ENCODE measurements at regions not wholly inside any gene's neighbourhood (a gene's known extent, or its start where the extent isn't known, plus 50 kb on each side); places are given as distances from the start of the nearest gene placed in this dataset.

DNA sequence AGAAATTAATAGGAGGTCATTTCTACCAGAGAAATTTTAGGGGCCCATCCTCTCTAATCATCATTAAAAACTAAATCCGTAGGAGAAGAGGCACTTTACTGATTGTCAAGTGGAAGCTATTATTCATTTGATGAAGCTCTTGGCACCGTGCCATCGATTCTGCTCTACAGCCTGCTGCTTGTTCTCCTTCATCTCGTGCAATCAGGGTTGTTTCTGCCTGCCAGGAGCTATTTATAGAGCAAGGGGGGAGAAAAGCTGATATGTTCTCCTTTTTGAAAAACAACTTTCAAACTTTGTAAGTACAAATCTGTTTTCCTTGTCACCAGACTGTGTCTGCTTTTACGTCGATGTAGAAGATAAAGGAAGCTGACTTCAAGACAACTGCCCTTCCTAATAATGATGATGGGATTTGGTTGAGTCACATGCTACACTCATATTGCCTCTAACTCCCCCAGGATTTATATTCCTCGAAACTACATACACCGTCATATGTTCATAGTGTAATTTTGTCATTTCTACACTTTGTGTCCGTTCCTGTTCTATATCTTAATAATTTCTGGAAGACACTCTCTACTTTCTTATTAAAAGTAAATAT, 169.6 kb upstream of the LHX8 start:
- Histone ChIP-seq H3K4me1 (no peaks in the 10 kb centered on the region), H3K9me3 (no peaks in the 10 kb centered on the region), H3K27me3 (replicated peaks; ENCODE audit: control insufficient read depth, insufficient read depth, low read length) (no peaks in the 10 kb centered on the region), H3K4me3 (ENCODE audit: low read depth, low read length) (no peak overlapping the region), H3K36me3 (ENCODE audit: control insufficient read depth, insufficient read depth, low read length) (no peaks in the 10 kb centered on the region)
- no TSS peak for BruUV-seq (replicated peaks)
- no peak overlapping the region for H3K4me3 Mint-ChIP-seq (ENCODE audit: unreplicated experiment)
- POLR2A ChIA-PET = no interaction called here
- intact Hi-C loops (cut with micrococcal nuclease; ENCODE audit: unreplicated experiment) = no loop called here
- no peaks in the 10 kb centered on the region for H3K27me3 Mint-ChIP-seq (ENCODE audit: insufficient read depth, unreplicated experiment)
- no peak overlapping the region for H3K27ac Mint-ChIP-seq (ENCODE audit: unreplicated experiment)
- H3K9me3 Mint-ChIP-seq (ENCODE audit: unreplicated experiment) = no peaks in the 10 kb centered on the region
- no peak for DNase-seq
- no peaks in the 10 kb centered on the region for H3K4me1 Mint-ChIP-seq (ENCODE audit: low read depth, unreplicated experiment)
- CTCF ChIA-PET = no interaction called here
- TF ChIP-seq, protein P1, sequence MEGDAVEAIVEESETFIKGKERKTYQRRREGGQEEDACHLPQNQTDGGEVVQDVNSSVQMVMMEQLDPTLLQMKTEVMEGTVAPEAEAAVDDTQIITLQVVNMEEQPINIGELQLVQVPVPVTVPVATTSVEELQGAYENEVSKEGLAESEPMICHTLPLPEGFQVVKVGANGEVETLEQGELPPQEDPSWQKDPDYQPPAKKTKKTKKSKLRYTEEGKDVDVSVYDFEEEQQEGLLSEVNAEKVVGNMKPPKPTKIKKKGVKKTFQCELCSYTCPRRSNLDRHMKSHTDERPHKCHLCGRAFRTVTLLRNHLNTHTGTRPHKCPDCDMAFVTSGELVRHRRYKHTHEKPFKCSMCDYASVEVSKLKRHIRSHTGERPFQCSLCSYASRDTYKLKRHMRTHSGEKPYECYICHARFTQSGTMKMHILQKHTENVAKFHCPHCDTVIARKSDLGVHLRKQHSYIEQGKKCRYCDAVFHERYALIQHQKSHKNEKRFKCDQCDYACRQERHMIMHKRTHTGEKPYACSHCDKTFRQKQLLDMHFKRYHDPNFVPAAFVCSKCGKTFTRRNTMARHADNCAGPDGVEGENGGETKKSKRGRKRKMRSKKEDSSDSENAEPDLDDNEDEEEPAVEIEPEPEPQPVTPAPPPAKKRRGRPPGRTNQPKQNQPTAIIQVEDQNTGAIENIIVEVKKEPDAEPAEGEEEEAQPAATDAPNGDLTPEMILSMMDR (IDR thresholded peaks at IDR 0.05; ENCODE audit: insufficient read depth in 1 of 2, low read depth in 1 of 2, low read length in 1 of 2, severe bottlenecking in 1 of 2, unreplicated experiment in 1 of 2) = no peak
- H3K36me3 Mint-ChIP-seq (ENCODE audit: insufficient read depth, unreplicated experiment) = no peaks in the 10 kb centered on the region

DNA sequence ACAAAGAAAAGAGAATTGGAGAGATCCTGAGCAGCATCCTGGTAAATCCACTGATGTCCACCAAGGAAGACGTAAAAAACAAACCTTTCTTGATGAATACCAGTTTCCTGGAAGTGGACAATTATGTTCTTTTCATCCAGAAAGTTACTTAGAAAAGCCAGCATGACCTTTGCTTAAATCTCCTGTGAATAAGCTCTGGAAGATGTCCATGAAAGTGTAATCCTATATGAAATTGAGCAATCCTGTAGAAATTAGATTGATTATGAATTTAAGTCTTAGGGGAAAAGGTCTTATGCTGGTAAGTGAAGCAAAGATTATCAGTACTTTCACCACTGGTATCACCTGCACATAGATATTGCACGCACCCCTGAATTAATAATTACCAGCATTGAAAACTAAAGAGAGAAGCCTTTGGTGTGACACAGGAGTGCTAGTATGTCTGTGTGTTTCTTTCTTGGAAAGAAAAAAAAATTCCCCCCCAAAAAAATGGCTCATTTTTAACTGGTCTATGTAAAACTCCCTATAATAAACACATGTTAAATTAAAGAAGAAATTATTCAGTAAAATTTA, 164.5 kb upstream of the LHX8 start:
- ChIA-PET CTCF (no interaction called here), POLR2A (no interaction called here)
- TF ChIP-seq, protein P1 (IDR thresholded peaks at IDR 0.05; ENCODE audit: insufficient read depth in 1 of 2, low read depth in 1 of 2, low read length in 1 of 2, severe bottlenecking in 1 of 2, unreplicated experiment in 1 of 2) = no peak
- no peaks in the 10 kb centered on the region for H3K36me3 ChIP-seq (ENCODE audit: control insufficient read depth, insufficient read depth, low read length)
- DNase-seq = no peak
- no peaks in the 10 kb centered on the region for H3K4me1 ChIP-seq
- no peaks in the 10 kb centered on the region for H3K9me3 Mint-ChIP-seq (ENCODE audit: unreplicated experiment)
- no peaks in the 10 kb centered on the region for H3K36me3 Mint-ChIP-seq (ENCODE audit: insufficient read depth, unreplicated experiment)
- no peaks in the 10 kb centered on the region for H3K27me3 ChIP-seq (replicated peaks; ENCODE audit: control insufficient read depth, insufficient read depth, low read length)
- H3K27ac Mint-ChIP-seq (ENCODE audit: unreplicated experiment) = no peak overlapping the region
- no peaks in the 10 kb centered on the region for H3K4me1 Mint-ChIP-seq (ENCODE audit: low read depth, unreplicated experiment)
- no peaks in the 10 kb centered on the region for H3K9me3 ChIP-seq
- no TSS peak for BruUV-seq (replicated peaks)
- H3K4me3 ChIP-seq (ENCODE audit: low read depth, low read length) = no peak overlapping the region
- H3K27me3 Mint-ChIP-seq (ENCODE audit: insufficient read depth, unreplicated experiment) = no peaks in the 10 kb centered on the region
- H3K4me3 Mint-ChIP-seq (ENCODE audit: unreplicated experiment) = no peak overlapping the region
- intact Hi-C loops (cut with micrococcal nuclease; ENCODE audit: unreplicated experiment) = no loop called here

DNA sequence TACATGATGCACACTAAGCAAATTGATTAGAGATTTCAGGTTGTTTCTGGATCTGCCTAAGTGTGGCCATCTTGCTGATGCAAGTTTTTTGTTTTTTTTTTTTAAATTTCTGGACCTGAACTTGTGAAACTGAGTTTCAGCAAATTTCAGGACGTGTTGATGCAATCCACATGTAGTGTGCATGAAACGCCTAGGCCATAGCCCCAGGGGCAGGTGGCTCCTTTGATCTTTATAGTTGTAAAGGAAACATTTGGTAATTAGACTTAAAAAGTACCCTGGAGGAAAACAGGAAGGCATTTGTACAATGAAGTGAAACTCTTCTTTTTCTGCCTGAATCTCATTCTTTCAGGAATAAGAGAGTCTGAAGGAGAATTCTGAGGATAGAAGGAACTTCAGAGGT, 162.2 kb upstream of the LHX8 start:
- no peaks in the 10 kb centered on the region for H3K9me3 Mint-ChIP-seq (ENCODE audit: unreplicated experiment)
- Histone ChIP-seq H3K36me3 (ENCODE audit: control insufficient read depth, insufficient read depth, low read length) (no peaks in the 10 kb centered on the region), H3K4me3 (ENCODE audit: low read depth, low read length) (no peak overlapping the region), H3K9me3 (no peaks in the 10 kb centered on the region), H3K4me1 (no peaks in the 10 kb centered on the region), H3K27me3 (replicated peaks; ENCODE audit: control insufficient read depth, insufficient read depth, low read length) (no peaks in the 10 kb centered on the region)
- peaks cover under 1% of the 10 kb centered on the region for H3K27me3 Mint-ChIP-seq (ENCODE audit: insufficient read depth, unreplicated experiment)
- no peaks in the 10 kb centered on the region for H3K36me3 Mint-ChIP-seq (ENCODE audit: insufficient read depth, unreplicated experiment)
- POLR2A ChIA-PET = no interaction called here
- TF ChIP-seq, protein P1 (IDR thresholded peaks at IDR 0.05; ENCODE audit: insufficient read depth in 1 of 2, low read depth in 1 of 2, low read length in 1 of 2, severe bottlenecking in 1 of 2, unreplicated experiment in 1 of 2) = no peak
- H3K4me1 Mint-ChIP-seq (ENCODE audit: low read depth, unreplicated experiment) = no peaks in the 10 kb centered on the region
- no peak overlapping the region for H3K4me3 Mint-ChIP-seq (ENCODE audit: unreplicated experiment)
- CTCF ChIA-PET = no interaction called here
- no TSS peak for BruUV-seq (replicated peaks)
- H3K27ac Mint-ChIP-seq (ENCODE audit: unreplicated experiment) = no peak overlapping the region
- intact Hi-C loops (cut with micrococcal nuclease; ENCODE audit: unreplicated experiment) = no loop called here
- peak; percentile 9 to 46 for DNase-seq

Measured in Caco-2 (cell line).